Mammary epithelial cell (primary cell): ENCODE measurements at regions not wholly inside any gene's neighbourhood (a gene's known extent, or its start where the extent isn't known, plus 50 kb on each side); places are given as distances from the start of the nearest gene placed in this dataset.

Experiments used
- CTCF ChIP-seq, 2 donors: IDR thresholded peaks in 1 of 2; conservative IDR thresholded peaks in 1 of 2; 2 replicates each; pipeline ENCODE4 v1.5.1; 2011 to 2012; ENCODE audit warnings: inconsistent platforms in 2 of 2, low read length in 2 of 2, mild to moderate bottlenecking in 2 of 2, control low read depth in 1 of 2, low read depth in 1 of 2; ENCODE audit not compliant: insufficient read depth in 1 of 2; ENCODE audit errors: extremely low read depth in 1 of 2
- EZH2 ChIP-seq: IDR thresholded peaks from 2 replicates; pipeline ENCODE4 v1.6.1; 2012; ENCODE audit warnings: low read length, inconsistent platforms, borderline replicate concordance

GRCh38 chr20:6665161-6665560 is 102.3 kb upstream of the BMP2 start:
- no peak for TF ChIP-seq CTCF (conservative IDR thresholded peaks at IDR 0.05 in 1 of 2, IDR thresholded peaks at IDR 0.05 in 1 of 2; ENCODE audit: extremely low read depth in 1 of 2, insufficient read depth in 1 of 2, low read depth in 1 of 2, low read length in 2 of 2)
- no peak for TF ChIP-seq EZH2
